ENCODE measurements at regions not wholly inside any gene's neighbourhood (a gene's known extent, or its start where the extent isn't known, plus 50 kb on each side); places are given as distances from the start of the nearest gene placed in this dataset.

GRCh38 chrX:63919081-63919480 is 134.1 kb upstream of the ARHGEF9 start:
- Histone ChIP-seq H3K4me3 (ENCODE audit: low read depth, low read length) (no peak overlapping the region), H3K9me3 (no peaks in the 10 kb centered on the region), H3K4me1 (no peaks in the 10 kb centered on the region), H3K27me3 (no peaks in the 10 kb centered on the region), H3K36me3 (no peaks in the 10 kb centered on the region)
- TF ChIP-seq CTCF (IDR thresholded peaks at IDR 0.05; ENCODE audit: low read depth, low read length), result no peak
- no peak for DNase-seq

GRCh38 chrX:63918611-63919010 is 133.6 kb upstream of the ARHGEF9 start:
- no peaks in the 10 kb centered on the region for H3K4me1 ChIP-seq
- DNase-seq, result no peak
- TF ChIP-seq CTCF (IDR thresholded peaks at IDR 0.05; ENCODE audit: low read depth, low read length), result no peak
- no peaks in the 10 kb centered on the region for H3K27me3 ChIP-seq
- H3K4me3 ChIP-seq (ENCODE audit: low read depth, low read length), result no peak overlapping the region
- no peaks in the 10 kb centered on the region for H3K9me3 ChIP-seq
- H3K36me3 ChIP-seq, result no peaks in the 10 kb centered on the region

GRCh38 chrX:63917296-63917695 is 132.3 kb upstream of the ARHGEF9 start:
- no peaks in the 10 kb centered on the region for H3K9me3 ChIP-seq
- H3K27me3 ChIP-seq, result no peaks in the 10 kb centered on the region
- TF ChIP-seq CTCF (IDR thresholded peaks at IDR 0.05; ENCODE audit: low read depth, low read length), result no peak
- no peak overlapping the region for H3K4me3 ChIP-seq (ENCODE audit: low read depth, low read length)
- DNase-seq, result no peak
- no peaks in the 10 kb centered on the region for H3K36me3 ChIP-seq
- no peaks in the 10 kb centered on the region for H3K4me1 ChIP-seq

- TF ChIP-seq CTCF (IDR thresholded peaks at IDR 0.05; ENCODE audit: low read depth, low read length), result no peak
- DNase-seq, result no peak
- no peaks in the 10 kb centered on the region for H3K9me3 ChIP-seq
- H3K27me3 ChIP-seq, result no peaks in the 10 kb centered on the region
- no peak overlapping the region for H3K4me3 ChIP-seq (ENCODE audit: low read depth, low read length)
- H3K4me1 ChIP-seq, result no peaks in the 10 kb centered on the region
- no peaks in the 10 kb centered on the region for H3K36me3 ChIP-seq
Observed at GRCh38 chrX:63913719-63914118, 128.7 kb upstream of the ARHGEF9 start.

- no peak for TF ChIP-seq CTCF (IDR thresholded peaks at IDR 0.05; ENCODE audit: low read depth, low read length)
- H3K27me3 ChIP-seq, result no peaks in the 10 kb centered on the region
- H3K36me3 ChIP-seq, result no peaks in the 10 kb centered on the region
- H3K9me3 ChIP-seq, result no peaks in the 10 kb centered on the region
- no peak overlapping the region for H3K4me3 ChIP-seq (ENCODE audit: low read depth, low read length)
- DNase-seq, result no peak
- no peaks in the 10 kb centered on the region for H3K4me1 ChIP-seq
Observed at GRCh38 chrX:63889001-63889400, 104.0 kb upstream of the ARHGEF9 start.

- no peak for DNase-seq
- no peaks in the 10 kb centered on the region for H3K9me3 ChIP-seq
- no peaks in the 10 kb centered on the region for H3K27me3 ChIP-seq
- no peak for TF ChIP-seq CTCF (IDR thresholded peaks at IDR 0.05; ENCODE audit: low read depth, low read length)
- no peaks in the 10 kb centered on the region for H3K4me1 ChIP-seq
- H3K36me3 ChIP-seq, result no peaks in the 10 kb centered on the region
- no peak overlapping the region for H3K4me3 ChIP-seq (ENCODE audit: low read depth, low read length)
Observed at GRCh38 chrX:63884821-63885790, 100.1 kb upstream of the ARHGEF9 start.
